HG03442 (cell line): ENCODE measurements at regions not wholly inside any gene's neighbourhood (a gene's known extent, or its start where the extent isn't known, plus 50 kb on each side); places are given as distances from the start of the nearest gene placed in this dataset.
"Not testable (repeated sequence)": the region's sequence is repeated elsewhere in the genome, so short reads cannot be mapped to it uniquely, and the experiment has no call there.

Source experiments
- ATAC-seq: cut with Tn5 transposase; IDR thresholded peaks from one replicate; pipeline ENCODE4 v1.9.1; 2021; ENCODE audit warnings: mild to moderate bottlenecking, moderate library complexity; ENCODE audit not compliant: unreplicated experiment

DNA sequence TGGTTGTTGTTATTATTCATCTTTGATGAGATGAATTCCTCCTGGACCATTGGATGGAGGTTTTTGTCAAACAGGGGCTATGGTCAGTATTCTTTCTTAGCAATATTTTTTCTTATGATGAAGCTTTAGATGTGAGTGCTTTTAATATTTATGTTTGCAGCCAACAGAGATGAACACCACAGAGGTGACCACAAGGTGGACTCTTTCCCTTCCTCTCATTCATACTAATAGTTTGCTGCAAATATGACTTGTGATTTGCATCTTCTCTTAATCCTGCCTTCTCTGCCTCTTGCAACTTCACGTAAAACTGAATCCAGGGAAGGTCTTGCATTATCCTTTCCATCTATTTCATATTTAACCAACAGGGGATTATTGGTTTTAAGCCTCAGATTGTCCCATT lies 473.1 kb upstream of the UBE2E2 start:
- no peak for ATAC-seq

- ATAC-seq: no peak
Measured at GRCh38 chr3:22730701-22731100, 472.4 kb upstream of the UBE2E2 start.

GRCh38 chr3:22731901-22732300 lies 471.2 kb upstream of the UBE2E2 start:
- no peak for ATAC-seq

DNA sequence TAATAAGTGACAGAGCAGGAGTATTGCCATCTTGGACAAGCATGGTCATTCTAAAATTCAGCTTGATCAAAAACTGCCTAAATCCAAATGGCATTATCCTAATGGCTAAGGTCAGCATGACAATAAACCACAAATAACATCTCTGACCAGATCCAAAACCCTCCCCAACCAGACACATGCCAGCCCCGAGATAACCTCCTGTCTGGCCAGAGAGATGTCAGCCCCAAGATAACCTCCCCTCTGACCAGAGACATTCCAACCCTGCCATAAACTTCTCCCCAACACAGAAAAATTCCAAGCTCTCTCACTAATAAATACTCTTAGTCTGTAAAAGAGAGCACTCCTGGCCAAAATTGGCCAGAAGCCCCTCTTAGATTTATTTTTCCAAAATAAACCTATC lies 470.5 kb upstream of the UBE2E2 start:
- ATAC-seq: no peak

GRCh38 chr3:22734207-22734606 lies 468.9 kb upstream of the UBE2E2 start:
- ATAC-seq: no peak

- ATAC-seq: no peak
Measured at GRCh38 chr3:22734756-22735155, 468.4 kb upstream of the UBE2E2 start.

DNA sequence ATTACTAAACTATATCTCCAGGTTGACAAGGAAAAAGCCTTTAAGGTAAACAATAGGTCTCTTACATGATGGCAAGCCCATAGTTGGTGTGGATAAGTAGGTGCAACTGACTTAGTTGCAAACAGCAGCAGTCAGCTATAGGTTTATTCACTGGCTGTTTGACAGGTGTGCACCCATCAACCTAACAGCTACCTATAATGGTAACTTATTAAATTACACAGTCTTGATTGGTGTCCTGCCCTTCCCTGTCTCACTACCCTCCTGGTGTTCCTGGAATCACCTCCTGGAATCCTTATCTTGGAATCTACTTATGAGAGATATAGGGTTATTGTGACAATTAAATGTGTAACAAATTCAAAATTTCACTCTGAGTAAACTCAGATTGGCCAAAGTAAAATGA lies 467.8 kb upstream of the UBE2E2 start:
- no peak for ATAC-seq

DNA sequence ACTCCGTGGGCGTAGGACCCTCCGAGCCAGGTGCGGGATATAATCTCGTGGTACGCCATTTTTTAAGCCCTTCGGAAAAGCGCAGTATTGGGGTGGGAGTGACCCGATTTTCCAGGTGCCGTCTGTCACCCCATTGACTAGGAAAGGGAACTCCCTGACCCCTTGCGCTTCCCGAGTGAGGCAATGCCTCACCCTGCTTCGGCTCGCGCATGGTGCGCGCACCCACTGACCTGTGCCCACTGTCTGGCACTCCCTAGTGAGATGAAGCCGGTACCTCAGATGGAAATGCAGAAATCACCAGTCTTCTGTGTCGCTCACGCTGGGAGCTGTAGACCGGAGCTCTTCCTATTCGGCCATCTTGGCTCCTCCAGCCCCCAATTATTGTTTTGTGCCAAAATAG lies 459.7 kb upstream of the UBE2E2 start:
- ATAC-seq: not testable (repeated sequence)

- ATAC-seq: no peak
Measured at GRCh38 chr3:22745321-22745720, 457.8 kb upstream of the UBE2E2 start.

GRCh38 chr3:22746221-22746620 lies 456.9 kb upstream of the UBE2E2 start:
- ATAC-seq: no peak

- no peak for ATAC-seq
Measured at GRCh38 chr3:22748453-22749045, 454.6 kb upstream of the UBE2E2 start.

DNA sequence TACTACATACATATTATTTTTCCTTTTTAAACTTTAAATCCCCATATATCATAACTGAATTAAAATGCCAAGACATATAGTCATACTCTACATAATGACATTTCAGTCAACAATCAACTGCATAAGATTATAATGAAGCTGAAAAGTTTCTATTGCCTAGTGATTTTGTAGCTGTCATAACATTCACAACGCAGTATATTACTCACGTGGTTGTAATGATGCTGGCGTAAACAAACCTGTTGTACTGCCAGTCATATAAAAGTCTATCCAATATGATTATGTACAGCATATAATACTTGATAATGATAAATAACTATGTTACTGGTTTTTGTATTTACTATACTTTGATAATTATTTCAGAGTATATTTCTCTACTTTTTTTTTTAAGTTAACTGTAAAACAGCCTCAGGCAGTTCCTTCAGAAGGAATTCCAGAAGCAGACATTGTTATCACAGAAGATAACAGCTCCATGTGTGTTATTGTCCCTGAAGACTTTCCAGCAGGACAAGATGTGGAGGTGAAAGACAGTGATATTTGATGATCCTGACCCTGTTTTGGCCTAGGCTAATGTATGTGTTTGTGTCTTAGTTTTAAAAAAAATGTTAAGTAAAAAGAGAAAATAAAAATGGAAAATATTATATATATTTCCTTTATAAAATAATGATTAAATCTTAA lies 443.4 kb upstream of the UBE2E2 start:
- no peak for ATAC-seq

GRCh38 chr3:22765679-22766078 lies 437.4 kb upstream of the UBE2E2 start:
- no peak for ATAC-seq

GRCh38 chr3:22777834-22778233 lies 425.3 kb upstream of the UBE2E2 start:
- no peak for ATAC-seq

DNA sequence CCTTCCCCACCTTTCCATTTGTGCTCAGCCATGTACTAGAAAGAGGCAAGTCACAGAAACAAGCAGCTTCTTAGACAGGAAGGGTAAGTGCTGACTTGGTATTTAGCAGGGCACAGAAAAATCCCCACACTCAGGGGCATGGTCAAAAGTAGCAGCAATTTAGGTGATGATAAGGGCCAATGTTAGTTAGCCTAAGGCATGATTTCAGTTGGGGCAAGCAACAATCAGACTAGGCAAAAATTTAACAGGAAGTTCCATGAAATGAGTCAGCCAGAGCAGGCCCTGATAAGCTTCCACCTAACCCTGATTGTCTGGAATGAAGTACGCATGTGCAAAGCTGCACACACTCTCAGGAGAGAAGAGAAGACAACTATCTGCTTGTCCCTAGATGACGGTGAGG lies 423.4 kb upstream of the UBE2E2 start:
- no peak for ATAC-seq

DNA sequence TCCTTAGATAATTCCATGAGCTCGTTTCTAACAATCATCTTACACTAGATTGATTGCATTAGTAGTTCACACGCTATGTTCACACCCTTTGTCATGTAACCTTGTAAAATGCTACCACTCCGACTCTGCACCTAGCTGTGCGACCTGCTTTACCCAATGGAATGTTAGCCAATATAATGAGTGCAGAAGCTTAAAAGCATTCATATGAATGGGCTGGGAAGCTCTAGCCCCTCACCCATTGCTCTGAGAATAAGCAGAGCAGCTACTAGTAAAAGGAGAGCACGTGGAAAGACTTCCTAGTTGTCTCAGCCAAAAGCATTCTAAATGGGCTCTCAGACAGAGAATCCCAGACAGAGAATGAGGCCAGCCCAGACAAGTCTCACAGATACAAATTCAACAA lies 410.6 kb upstream of the UBE2E2 start:
- ATAC-seq: no peak

DNA sequence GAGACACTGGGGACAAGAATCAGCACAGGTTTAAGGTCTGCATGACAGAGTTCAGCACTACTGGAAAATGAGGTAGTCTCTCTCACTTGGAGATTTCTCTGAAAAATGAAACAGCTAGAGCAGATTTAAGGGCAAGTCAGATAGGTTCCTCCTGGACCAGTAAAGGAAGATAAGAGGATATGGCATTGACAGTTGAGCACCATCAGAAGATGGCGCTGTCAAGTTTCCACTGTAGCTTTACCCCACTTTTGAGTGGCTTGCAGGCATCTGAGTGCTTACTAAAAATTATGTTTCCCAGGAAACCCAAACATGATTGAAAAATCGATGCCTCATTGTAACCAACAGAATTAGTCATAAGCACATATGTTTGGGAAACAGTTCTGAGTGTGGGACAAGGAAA lies 407.2 kb upstream of the UBE2E2 start:
- ATAC-seq: no peak

- ATAC-seq: no peak
Measured at GRCh38 chr3:22798461-22798860, 404.7 kb upstream of the UBE2E2 start.

- ATAC-seq: no peak
Measured at GRCh38 chr3:22819209-22819608, 383.9 kb upstream of the UBE2E2 start.

DNA sequence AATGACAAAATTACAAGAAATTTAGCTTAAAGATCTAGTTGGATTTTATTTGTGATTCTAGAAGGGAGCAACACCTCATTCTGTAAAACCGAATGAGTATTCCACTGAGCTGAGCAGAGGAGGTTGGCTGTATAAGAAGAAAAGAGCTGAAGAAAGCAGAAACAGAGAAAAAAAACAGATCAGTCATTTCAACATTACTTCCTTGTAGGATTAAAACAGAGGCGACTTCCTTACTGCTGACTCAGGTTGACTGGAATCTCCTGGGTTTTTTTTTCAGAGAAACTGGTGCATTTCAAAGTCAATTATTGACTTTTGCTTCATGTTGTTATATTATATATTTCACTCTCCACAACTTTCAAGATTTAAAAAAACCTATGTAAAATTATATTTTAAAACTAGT lies 368.1 kb upstream of the UBE2E2 start:
- ATAC-seq: no peak

DNA sequence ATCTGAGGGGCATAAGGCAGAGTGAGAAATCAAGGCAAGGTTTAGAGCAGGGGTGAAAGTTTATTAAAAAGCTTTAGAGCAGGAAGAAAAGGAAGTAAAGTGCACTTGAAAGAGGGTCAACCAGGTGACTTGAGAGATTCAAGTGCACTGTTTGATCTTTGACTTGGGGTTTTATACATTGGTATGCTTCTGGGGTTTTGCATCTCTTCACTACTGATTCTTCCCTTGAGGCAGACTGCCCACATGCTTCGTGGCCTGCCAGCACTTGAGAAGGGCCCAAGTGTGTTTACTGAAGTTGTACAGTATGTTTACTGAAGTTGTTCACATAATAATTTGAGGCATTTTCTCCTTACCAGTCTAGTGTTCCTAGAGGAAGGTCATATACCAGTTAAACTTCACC lies 367.0 kb upstream of the UBE2E2 start:
- ATAC-seq: no peak

DNA sequence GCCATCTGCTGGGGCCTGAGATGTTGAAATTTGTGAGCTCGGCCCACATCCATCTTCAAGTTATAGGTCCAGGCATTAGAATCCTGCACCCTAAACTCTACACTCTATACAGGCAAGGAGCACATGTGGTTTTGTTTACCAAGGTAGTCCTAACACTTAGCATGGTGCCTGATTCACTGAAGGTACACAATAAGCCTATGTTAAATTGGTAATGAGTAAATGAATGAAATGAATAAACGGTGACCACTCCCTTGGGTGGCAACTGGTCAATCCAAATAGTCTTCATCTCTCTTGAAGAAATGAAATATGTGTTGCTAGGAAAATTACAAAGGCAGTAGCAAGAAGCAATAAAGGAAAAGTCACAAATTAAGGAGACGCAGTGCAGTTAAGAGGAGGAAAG lies 359.3 kb upstream of the UBE2E2 start:
- ATAC-seq: no peak

- ATAC-seq: no peak
Measured at GRCh38 chr3:22846566-22846965, 356.6 kb upstream of the UBE2E2 start.
